Glutamatergic neuron (in vitro differentiated cells): ENCODE measurements at regions not wholly inside any gene's neighbourhood (a gene's known extent, or its start where the extent isn't known, plus 50 kb on each side); places are given as distances from the start of the nearest gene placed in this dataset.
"Not testable (repeated sequence)": the region's sequence is repeated elsewhere in the genome, so short reads cannot be mapped to it uniquely, and the experiment has no call there.

Experiments used
- DNase-seq: peaks from one replicate; pipeline ENCODE4 v3.0.0; 2022
- H3K27ac Mint-ChIP-seq: one replicate; pipeline ENCODE4 v1.8.0; 2020; ENCODE audit warnings: mild to moderate bottlenecking, mixed read lengths, inconsistent platforms; ENCODE audit not compliant: unreplicated experiment
- H3K27me3 Mint-ChIP-seq: one replicate; pipeline ENCODE4 v1.8.0; 2020; ENCODE audit warnings: mild to moderate bottlenecking, moderate library complexity, mixed read lengths, inconsistent platforms; ENCODE audit not compliant: unreplicated experiment
- H3K36me3 Mint-ChIP-seq: one replicate; pipeline ENCODE4 v1.8.0; 2020; ENCODE audit warnings: mild to moderate bottlenecking, mixed read lengths, inconsistent platforms; ENCODE audit not compliant: unreplicated experiment
- H3K4me1 Mint-ChIP-seq: one replicate; pipeline ENCODE4 v1.8.0; 2020; ENCODE audit warnings: mild to moderate bottlenecking, low read depth, mixed read lengths, inconsistent platforms; ENCODE audit not compliant: unreplicated experiment
- H3K4me3 Mint-ChIP-seq: one replicate; pipeline ENCODE4 v1.8.0; 2020; ENCODE audit warnings: mild to moderate bottlenecking, mixed read lengths, inconsistent platforms; ENCODE audit not compliant: unreplicated experiment
- H3K9me3 Mint-ChIP-seq: one replicate; pipeline ENCODE4 v1.8.0; 2020; ENCODE audit warnings: mild to moderate bottlenecking, moderate library complexity, mixed read lengths, inconsistent platforms; ENCODE audit not compliant: unreplicated experiment
- CTCF ChIP-seq: fragments of 200-600 bp; sonication (generic); IDR thresholded peaks from one replicate; pipeline ENCODE4 v1.5.0; 2021; ENCODE audit not compliant: partially characterized antibody, unreplicated experiment

DNA sequence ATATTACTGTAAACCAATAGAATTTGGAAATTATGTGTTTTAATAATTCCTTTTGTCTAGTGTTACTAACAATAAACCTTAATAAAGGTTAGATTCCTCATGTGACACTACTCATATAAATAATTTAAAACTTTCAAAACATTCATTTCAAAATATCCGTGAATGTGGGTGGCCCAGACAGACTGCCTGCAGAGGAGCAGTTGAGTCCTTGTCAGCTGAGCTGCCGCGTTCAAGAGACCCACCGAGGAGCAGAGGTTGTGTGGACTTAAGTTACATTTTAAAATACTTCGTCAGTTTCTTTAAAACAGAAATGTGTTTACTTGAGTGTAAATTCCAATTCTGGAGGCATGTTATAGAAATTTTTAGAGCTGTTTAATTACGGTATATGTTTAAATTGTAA, 64.2 kb upstream of the HGFAC start:
- Mint-ChIP-seq H3K27me3 (peaks cover 11% of the 10 kb centered on the region), H3K4me3 (no peak overlapping the region), H3K4me1 (peaks cover 4% of the 10 kb centered on the region), H3K27ac (no peak overlapping the region), H3K9me3 (peaks cover 14% of the 10 kb centered on the region), H3K36me3 (peaks cover 36% of the 10 kb centered on the region)
- TF ChIP-seq CTCF: no peak
- no peak for DNase-seq

DNA sequence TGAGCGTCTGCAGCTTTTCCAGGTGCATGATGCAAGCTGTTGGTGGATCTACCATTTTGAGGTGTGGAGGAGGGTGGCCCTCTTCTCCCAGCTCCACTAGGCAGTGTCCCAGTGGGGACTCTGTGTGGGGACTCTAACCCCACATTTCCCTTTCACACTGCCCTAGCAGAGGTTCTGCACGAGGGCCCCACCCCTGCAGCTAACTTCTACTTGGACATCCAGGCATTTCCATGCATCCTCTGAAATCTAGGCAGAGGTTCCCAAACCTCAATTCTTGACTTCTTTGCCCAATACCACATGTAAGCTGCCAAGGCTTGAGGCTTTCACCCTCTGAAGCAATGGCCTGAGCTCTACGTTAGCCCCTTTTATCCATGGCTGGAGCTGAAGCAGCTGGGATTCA, 61.4 kb upstream of the HGFAC start:
- H3K27ac Mint-ChIP-seq, DNase-seq, H3K27me3 Mint-ChIP-seq, H3K4me3 Mint-ChIP-seq, H3K4me1 Mint-ChIP-seq: not testable (repeated sequence)
- H3K9me3 Mint-ChIP-seq: peaks cover 14% of the 10 kb centered on the region
- H3K36me3 Mint-ChIP-seq: peaks cover 36% of the 10 kb centered on the region

DNA sequence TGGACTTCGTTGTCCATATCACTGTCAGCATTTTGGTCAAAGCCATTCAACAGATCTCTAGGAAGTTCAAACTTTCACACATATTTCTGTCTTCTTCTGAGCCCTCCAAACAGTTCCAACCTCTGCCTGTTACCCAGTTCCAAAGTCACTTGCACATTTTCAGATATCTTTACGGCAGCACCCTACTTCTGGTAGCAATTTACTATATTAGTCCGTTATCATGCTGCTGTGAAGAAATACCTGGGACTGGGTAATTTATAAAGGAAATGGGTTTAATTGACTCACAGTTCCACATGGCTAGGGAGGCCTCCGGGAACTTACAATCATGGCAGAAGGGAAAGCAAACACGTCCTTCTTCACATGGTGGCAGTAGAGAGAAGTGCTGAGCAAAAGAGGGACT, 60.6 kb upstream of the HGFAC start:
- Mint-ChIP-seq H3K9me3 (peaks cover 16% of the 10 kb centered on the region), H3K36me3 (peaks cover 36% of the 10 kb centered on the region)
- DNase-seq, H3K27me3 Mint-ChIP-seq, H3K4me1 Mint-ChIP-seq, H3K27ac Mint-ChIP-seq, H3K4me3 Mint-ChIP-seq: not testable (repeated sequence)

GRCh38 chr4:3382251-3382650, 59.5 kb upstream of the HGFAC start:
- peaks cover 8% of the 10 kb centered on the region for H3K4me1 Mint-ChIP-seq
- peaks cover 36% of the 10 kb centered on the region for H3K36me3 Mint-ChIP-seq
- no peak overlapping the region for H3K4me3 Mint-ChIP-seq
- H3K27me3 Mint-ChIP-seq: peaks cover 8% of the 10 kb centered on the region
- no peak for TF ChIP-seq CTCF
- DNase-seq: no peak
- no peak overlapping the region for H3K27ac Mint-ChIP-seq
- H3K9me3 Mint-ChIP-seq: peaks cover 16% of the 10 kb centered on the region

GRCh38 chr4:3384391-3384770, 57.4 kb upstream of the HGFAC start:
- no peak overlapping the region for H3K4me3 Mint-ChIP-seq
- peaks cover 8% of the 10 kb centered on the region for H3K27me3 Mint-ChIP-seq
- TF ChIP-seq CTCF: no peak
- peaks cover 18% of the 10 kb centered on the region for H3K36me3 Mint-ChIP-seq
- DNase-seq: no peak
- H3K4me1 Mint-ChIP-seq: peaks cover 25% of the 10 kb centered on the region
- no peak overlapping the region for H3K27ac Mint-ChIP-seq
- H3K9me3 Mint-ChIP-seq: peaks cover 12% of the 10 kb centered on the region

DNA sequence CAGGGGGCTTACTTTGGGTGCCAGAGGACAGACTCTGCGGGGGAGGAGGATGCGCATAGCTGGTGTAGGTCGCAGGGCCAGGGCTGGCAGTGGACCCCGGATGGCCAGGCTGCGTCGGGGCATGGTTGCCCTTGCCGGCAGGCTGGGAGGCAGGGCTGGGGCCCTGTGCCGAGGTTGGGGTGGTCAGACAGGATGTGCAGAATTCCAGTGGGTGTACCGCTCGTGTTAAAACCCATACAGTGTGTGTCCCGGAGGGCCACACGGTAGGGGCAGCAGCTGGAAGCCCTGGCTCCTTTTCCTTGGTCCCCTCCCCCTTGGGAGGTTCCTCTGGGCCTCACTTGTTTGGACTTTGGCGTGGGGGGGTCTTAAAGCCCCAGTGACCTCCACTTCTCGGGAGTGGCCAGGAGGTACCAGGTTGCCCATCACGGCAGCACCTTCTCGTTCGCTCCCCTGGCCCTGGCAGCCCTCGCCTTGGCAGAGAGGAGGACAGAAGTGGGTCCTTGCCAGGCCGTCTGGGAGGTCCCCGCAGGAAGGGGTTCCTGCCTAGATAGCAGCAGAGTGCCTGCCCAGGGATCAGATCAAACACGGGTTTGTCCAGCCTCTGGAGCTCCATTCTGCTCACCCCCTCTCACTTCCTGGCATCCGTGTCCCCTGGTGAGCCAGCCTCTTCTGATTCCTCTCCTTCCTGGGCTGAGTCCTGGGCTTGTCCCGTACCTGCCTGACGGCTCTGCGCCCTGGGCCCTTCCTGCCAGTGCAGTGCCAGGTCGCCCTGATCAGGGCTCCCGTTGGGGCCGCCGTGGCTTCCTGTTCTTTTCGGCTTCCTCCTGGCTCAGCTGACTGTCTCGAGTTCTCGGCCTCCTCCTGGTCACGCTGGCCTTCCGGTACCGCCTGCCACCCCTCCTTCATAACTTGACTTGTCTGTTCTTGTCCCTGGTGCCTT, 56.7 kb upstream of the HGFAC start:
- H3K4me1 Mint-ChIP-seq: peaks cover 30% of the 10 kb centered on the region
- no peak for DNase-seq

More for the DNA sequence above, 56.7 kb upstream of the HGFAC start:
- H3K4me3 Mint-ChIP-seq: no peak overlapping the region
- no peak for TF ChIP-seq CTCF
- H3K36me3 Mint-ChIP-seq: peaks cover 11% of the 10 kb centered on the region
- H3K27ac Mint-ChIP-seq: no peak overlapping the region
- H3K27me3 Mint-ChIP-seq: peaks cover 11% of the 10 kb centered on the region
- peaks cover 8% of the 10 kb centered on the region for H3K9me3 Mint-ChIP-seq
